Parathyroid adenoma (tissue), 2 donors: ENCODE measurements at regions not wholly inside any gene's neighbourhood (a gene's known extent, or its start where the extent isn't known, plus 50 kb on each side); places are given as distances from the start of the nearest gene placed in this dataset.

ENCODE experiments used
- H2AFZ ChIP-seq: fragments of 300-600 bp; sonication (generic); one replicate; pipeline ENCODE4 v1.7.0; 2017; ENCODE audit warnings: antibody characterized with exemption, mild to moderate bottlenecking
- H3K27ac ChIP-seq: fragments of 300-600 bp; sonication (generic); one replicate; pipeline ENCODE4 v1.7.0; 2017
- H3K27me3 ChIP-seq: fragments of 300-600 bp; sonication (generic); one replicate; pipeline ENCODE4 v1.7.0; 2017; ENCODE audit warnings: low read length; ENCODE audit not compliant: control insufficient read depth, insufficient read depth
- H3K36me3 ChIP-seq: fragments of 300-600 bp; sonication (generic); one replicate; pipeline ENCODE4 v1.7.0; 2017; ENCODE audit warnings: low read length; ENCODE audit not compliant: control insufficient read depth, insufficient read depth
- H3K4me1 ChIP-seq: fragments of 300-600 bp; sonication (generic); one replicate; pipeline ENCODE4 v1.7.0; 2017; ENCODE audit warnings: control low read depth
- H3K4me2 ChIP-seq: fragments of 300-600 bp; sonication (generic); one replicate; pipeline ENCODE4 v1.7.0; 2017; ENCODE audit warnings: low read length
- H3K4me3 ChIP-seq: fragments of 300-600 bp; sonication (generic); one replicate; pipeline ENCODE4 v1.7.0; 2017; ENCODE audit warnings: low read depth, low read length
- H3K79me2 ChIP-seq: fragments of 300-600 bp; sonication (generic); one replicate; pipeline ENCODE4 v1.7.0; 2017; ENCODE audit warnings: control low read depth
- H3K9ac ChIP-seq: fragments of 300-600 bp; sonication (generic); one replicate; pipeline ENCODE4 v1.7.0; 2017; ENCODE audit warnings: mild to moderate bottlenecking
- H3K9me3 ChIP-seq: fragments of 300-600 bp; sonication (generic); one replicate; pipeline ENCODE4 v1.7.0; 2017; ENCODE audit warnings: low read length; ENCODE audit not compliant: control insufficient read depth
- TF ChIP-seq, protein P1 (sequence below): fragments of 300-600 bp; sonication (generic); IDR thresholded peaks from one replicate; pipeline ENCODE4 v1.7.0; 2017; ENCODE audit warnings: antibody characterized with exemption, mild to moderate bottlenecking
- donor health status: primary hyperparathyroidism.

DNA sequence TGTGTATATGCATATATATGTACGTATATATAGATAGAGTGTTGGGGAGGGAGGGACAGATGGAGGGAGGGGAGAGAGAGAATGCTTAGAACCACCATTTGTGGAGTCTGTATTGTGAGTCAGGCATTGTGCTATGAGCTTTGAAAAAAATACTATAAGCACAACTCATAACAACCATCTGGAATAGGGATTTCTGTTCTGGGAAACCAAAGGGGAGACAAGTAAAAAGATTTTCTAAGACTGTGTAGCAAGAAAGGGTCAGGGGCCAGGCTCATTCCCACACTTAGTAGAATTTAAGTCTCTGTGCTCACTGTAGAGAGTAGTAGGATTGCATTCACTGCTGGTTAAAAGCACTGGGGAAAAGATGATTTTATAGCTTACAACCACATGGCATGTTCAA lies 202.3 kb upstream of the SGCD start:
- Histone ChIP-seq H3K4me3 (no peak overlapping the region), H3K27ac (no peak overlapping the region), H3K36me3 (no peaks in the 10 kb centered on the region), H3K4me2 (no peak overlapping the region), H3K4me1 (peaks cover 16% of the 10 kb centered on the region), H2AFZ (no peak overlapping the region), H3K9ac (no peak overlapping the region), H3K9me3 (no peaks in the 10 kb centered on the region), H3K79me2 (peaks cover 2% of the 10 kb centered on the region), H3K27me3 (no peaks in the 10 kb centered on the region)
- TF ChIP-seq, protein P1, sequence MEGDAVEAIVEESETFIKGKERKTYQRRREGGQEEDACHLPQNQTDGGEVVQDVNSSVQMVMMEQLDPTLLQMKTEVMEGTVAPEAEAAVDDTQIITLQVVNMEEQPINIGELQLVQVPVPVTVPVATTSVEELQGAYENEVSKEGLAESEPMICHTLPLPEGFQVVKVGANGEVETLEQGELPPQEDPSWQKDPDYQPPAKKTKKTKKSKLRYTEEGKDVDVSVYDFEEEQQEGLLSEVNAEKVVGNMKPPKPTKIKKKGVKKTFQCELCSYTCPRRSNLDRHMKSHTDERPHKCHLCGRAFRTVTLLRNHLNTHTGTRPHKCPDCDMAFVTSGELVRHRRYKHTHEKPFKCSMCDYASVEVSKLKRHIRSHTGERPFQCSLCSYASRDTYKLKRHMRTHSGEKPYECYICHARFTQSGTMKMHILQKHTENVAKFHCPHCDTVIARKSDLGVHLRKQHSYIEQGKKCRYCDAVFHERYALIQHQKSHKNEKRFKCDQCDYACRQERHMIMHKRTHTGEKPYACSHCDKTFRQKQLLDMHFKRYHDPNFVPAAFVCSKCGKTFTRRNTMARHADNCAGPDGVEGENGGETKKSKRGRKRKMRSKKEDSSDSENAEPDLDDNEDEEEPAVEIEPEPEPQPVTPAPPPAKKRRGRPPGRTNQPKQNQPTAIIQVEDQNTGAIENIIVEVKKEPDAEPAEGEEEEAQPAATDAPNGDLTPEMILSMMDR, result no peak

DNA sequence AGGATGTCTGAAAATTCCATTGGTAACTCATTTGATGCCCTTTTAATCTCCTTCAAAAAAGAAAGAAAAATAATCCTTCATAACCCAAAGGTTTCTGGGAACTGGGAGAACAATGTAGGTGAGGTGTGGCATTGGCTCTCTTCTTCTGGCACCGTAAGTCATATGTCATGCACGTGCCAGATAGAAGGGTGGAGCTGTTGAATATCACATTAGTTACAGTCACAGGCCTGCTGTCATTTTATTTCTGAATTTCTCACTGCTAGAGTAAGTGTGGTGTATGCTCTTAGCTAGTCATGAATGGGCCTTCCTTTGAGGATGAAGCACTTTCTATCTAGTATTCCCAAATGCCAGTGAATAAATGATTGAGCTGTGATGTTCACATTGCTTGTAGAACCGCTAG lies 201.8 kb upstream of the SGCD start:
- TF ChIP-seq, protein P1, result no peak
- H3K4me1 ChIP-seq, result peaks cover 13% of the 10 kb centered on the region
- no peak overlapping the region for H3K4me2 ChIP-seq
- no peaks in the 10 kb centered on the region for H3K27me3 ChIP-seq
- no peak overlapping the region for H3K27ac ChIP-seq
- no peak overlapping the region for H3K9ac ChIP-seq
- H2AFZ ChIP-seq, result no peak overlapping the region
- peaks cover 2% of the 10 kb centered on the region for H3K79me2 ChIP-seq
- H3K9me3 ChIP-seq, result no peaks in the 10 kb centered on the region
- H3K36me3 ChIP-seq, result no peaks in the 10 kb centered on the region
- H3K4me3 ChIP-seq, result no peak overlapping the region

DNA sequence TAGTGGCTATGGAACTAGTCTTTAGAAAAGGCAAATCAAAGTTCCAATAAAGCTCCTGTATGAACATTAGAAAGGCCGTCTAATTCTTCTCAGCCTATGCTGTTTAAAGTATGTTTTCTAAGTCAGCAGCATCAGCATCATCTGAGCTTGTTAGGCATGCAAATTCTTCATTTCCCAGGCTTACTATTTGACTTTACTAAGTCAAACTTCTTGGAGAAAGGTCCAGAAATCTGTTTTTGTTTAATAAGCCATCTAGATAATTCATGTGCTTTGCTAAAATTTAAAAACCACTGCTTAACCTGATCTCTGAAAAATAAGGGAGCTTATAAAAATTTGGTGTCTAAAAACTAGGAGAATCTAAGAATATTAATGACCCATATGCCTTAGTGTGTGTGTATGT lies 200.2 kb upstream of the SGCD start:
- H3K4me3 ChIP-seq, result no peak overlapping the region
- no peak overlapping the region for H3K9ac ChIP-seq
- H3K27ac ChIP-seq, result no peak overlapping the region
- H3K4me1 ChIP-seq, result peaks cover under 1% of the 10 kb centered on the region
- TF ChIP-seq, protein P1, result no peak
- H2AFZ ChIP-seq, result no peak overlapping the region
- no peak overlapping the region for H3K4me2 ChIP-seq
- peaks cover under 1% of the 10 kb centered on the region for H3K79me2 ChIP-seq
- H3K9me3 ChIP-seq, result no peaks in the 10 kb centered on the region
- no peaks in the 10 kb centered on the region for H3K27me3 ChIP-seq
- H3K36me3 ChIP-seq, result no peaks in the 10 kb centered on the region

DNA sequence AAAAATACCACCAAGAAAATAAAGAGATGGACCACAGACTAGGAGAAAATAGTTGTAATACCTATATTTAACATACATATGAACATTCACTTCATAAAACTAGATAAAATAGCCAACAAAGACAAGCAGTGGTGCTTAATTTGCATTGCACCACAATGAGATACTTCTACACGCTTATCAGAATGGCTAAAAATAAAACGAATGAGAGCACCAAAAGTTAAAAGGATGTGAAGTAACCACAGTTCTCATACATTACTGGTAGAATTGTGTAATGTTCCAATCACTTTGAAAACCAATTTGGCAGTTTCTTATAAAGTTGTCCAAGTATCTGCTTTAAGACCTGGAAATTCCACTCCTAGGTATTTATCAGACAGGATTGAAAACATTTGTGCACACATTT lies 198.9 kb upstream of the SGCD start:
- H3K79me2 ChIP-seq, result no peaks in the 10 kb centered on the region

DNA sequence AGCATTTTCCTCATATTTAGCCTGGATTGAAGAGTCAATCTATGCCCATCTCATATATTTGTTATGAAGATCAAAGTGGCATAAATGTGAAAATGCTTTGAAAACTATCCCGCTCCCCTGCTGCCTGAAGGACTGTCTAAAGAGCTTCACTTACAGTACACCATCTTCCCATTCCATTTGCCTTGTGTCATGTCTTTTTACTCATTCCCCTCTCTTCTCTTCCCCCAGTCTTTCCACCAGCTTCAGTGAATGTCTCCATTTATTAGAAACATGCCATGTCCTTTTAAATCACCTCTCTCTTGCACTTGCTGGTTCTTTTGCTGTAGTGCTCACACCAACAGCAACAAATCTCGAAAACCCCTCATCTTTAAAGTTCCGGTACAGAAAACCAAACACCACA lies 192.7 kb upstream of the SGCD start:
- TF ChIP-seq, protein P1, result no peak
- Histone ChIP-seq H3K36me3 (no peaks in the 10 kb centered on the region), H2AFZ (no peak overlapping the region), H3K9ac (no peak overlapping the region), H3K27ac (no peak overlapping the region), H3K4me1 (no peaks in the 10 kb centered on the region), H3K4me3 (no peak overlapping the region), H3K9me3 (no peaks in the 10 kb centered on the region), H3K79me2 (peaks cover 4% of the 10 kb centered on the region), H3K27me3 (no peaks in the 10 kb centered on the region), H3K4me2 (no peak overlapping the region)

More for the DNA sequence above, 198.9 kb upstream of the SGCD start:
- Histone ChIP-seq H3K4me3 (no peak overlapping the region), H3K4me2 (no peak overlapping the region), H3K9me3 (no peaks in the 10 kb centered on the region), H3K9ac (no peak overlapping the region), H3K27ac (no peak overlapping the region), H3K27me3 (no peaks in the 10 kb centered on the region), H3K4me1 (no peaks in the 10 kb centered on the region), H3K36me3 (no peaks in the 10 kb centered on the region), H2AFZ (no peak overlapping the region)
- TF ChIP-seq, protein P1, result no peak
